Fibroblast of the aortic adventitia (primary cell): ENCODE measurements at regions not wholly inside any gene's neighbourhood (a gene's known extent, or its start where the extent isn't known, plus 50 kb on each side); places are given as distances from the start of the nearest gene placed in this dataset.

Experiments used
- DNase-seq: peaks from one replicate; pipeline ENCODE4 v3.0.0-alpha.2; 2010; ENCODE audit warnings: low read depth
- H3K4me3 ChIP-seq: 2 replicates; pipeline ENCODE4 v1.5.1; 2011; ENCODE audit warnings: low read depth, mild to moderate bottlenecking, control low read depth, low read length, moderate library complexity
- CTCF ChIP-seq: IDR thresholded peaks from 2 replicates; pipeline ENCODE4 v1.5.1; 2011; ENCODE audit warnings: mild to moderate bottlenecking, low read length, control low read depth, inconsistent platforms; ENCODE audit not compliant: insufficient read depth

- no peak for TF ChIP-seq CTCF
- H3K4me3 ChIP-seq = no peak overlapping the region
- no peak for DNase-seq
Observed at GRCh38 chr2:6652251-6652650, 213.5 kb downstream of the CMPK2 start.

- DNase-seq = no peak
- no peak for TF ChIP-seq CTCF
- H3K4me3 ChIP-seq = no peak overlapping the region
Observed at GRCh38 chr2:6653281-6653750, 212.4 kb downstream of the CMPK2 start.

- TF ChIP-seq CTCF = no peak
- no peak for DNase-seq
- H3K4me3 ChIP-seq = no peak overlapping the region
Observed at GRCh38 chr2:6654279-6654678, 211.4 kb downstream of the CMPK2 start.

GRCh38 chr2:6656633-6657032 lies 209.1 kb downstream of the CMPK2 start:
- no peak for DNase-seq
- TF ChIP-seq CTCF = no peak
- no peak overlapping the region for H3K4me3 ChIP-seq

- no peak for TF ChIP-seq CTCF
- no peak overlapping the region for H3K4me3 ChIP-seq
- no peak for DNase-seq
Observed at GRCh38 chr2:6657136-6657535, 208.6 kb downstream of the CMPK2 start.

- no peak for TF ChIP-seq CTCF
- DNase-seq = no peak
- H3K4me3 ChIP-seq = no peak overlapping the region
Observed at GRCh38 chr2:6657855-6658254, 207.9 kb downstream of the CMPK2 start.

- no peak for DNase-seq
- H3K4me3 ChIP-seq = no peak overlapping the region
- TF ChIP-seq CTCF = no peak
Observed at GRCh38 chr2:6664332-6665061, 201.2 kb downstream of the CMPK2 start.
